Endodermal cell (in vitro differentiated cells): ENCODE measurements at regions not wholly inside any gene's neighbourhood (a gene's known extent, or its start where the extent isn't known, plus 50 kb on each side); places are given as distances from the start of the nearest gene placed in this dataset.

Experiments
- DNase-seq: peaks from one replicate; pipeline ENCODE4 v3.0.0-alpha.2; 2017
- H3K27ac ChIP-seq: 2 replicates; pipeline ENCODE4 v1.5.1; 2013; ENCODE audit warnings: mild to moderate bottlenecking, low read depth, low read length, moderate library complexity
- H3K27me3 ChIP-seq: 2 replicates; pipeline ENCODE4 v1.6.1; 2013; ENCODE audit warnings: mild to moderate bottlenecking, low read length, moderate library complexity; ENCODE audit not compliant: insufficient read depth, control insufficient read depth, poor library complexity, severe bottlenecking
- H3K36me3 ChIP-seq: 2 replicates; pipeline ENCODE4 v1.7.0; 2013; ENCODE audit warnings: mild to moderate bottlenecking, low read length, moderate library complexity; ENCODE audit not compliant: control insufficient read depth, insufficient read depth
- H3K4me1 ChIP-seq: one replicate; pipeline ENCODE4 v1.7.0; 2013; ENCODE audit warnings: low read length; ENCODE audit not compliant: control insufficient read depth, insufficient read depth
- H3K4me3 ChIP-seq: 2 replicates; pipeline ENCODE4 v1.5.1; 2013; ENCODE audit warnings: mild to moderate bottlenecking, low read length, moderate library complexity
- H3K9ac ChIP-seq: 2 replicates; pipeline ENCODE4 v1.6.1; 2013; ENCODE audit warnings: mild to moderate bottlenecking, low read length, moderate library complexity; ENCODE audit not compliant: poor library complexity, severe bottlenecking; ENCODE audit errors: extremely low read depth
- H3K9me3 ChIP-seq: 2 replicates; pipeline ENCODE4 v1.6.1; 2013; ENCODE audit warnings: mild to moderate bottlenecking, low read length, moderate library complexity; ENCODE audit not compliant: control insufficient read depth
- H3K27ac Mint-ChIP-seq: 2 replicates; pipeline ENCODE4 v1.8.0; 2020; ENCODE audit warnings: mixed read lengths
- H3K27me3 Mint-ChIP-seq: 2 replicates; pipeline ENCODE4 v1.8.0; 2021; ENCODE audit warnings: mild to moderate bottlenecking, mixed read lengths; ENCODE audit not compliant: insufficient read depth
- H3K36me3 Mint-ChIP-seq: 2 replicates; pipeline ENCODE4 v1.8.0; 2020; ENCODE audit warnings: low read depth, mixed read lengths
- H3K4me1 Mint-ChIP-seq: 2 replicates; pipeline ENCODE4 v1.8.0; 2020; ENCODE audit warnings: mixed read lengths
- H3K4me3 Mint-ChIP-seq: 2 replicates; pipeline ENCODE4 v1.8.0; 2020; ENCODE audit warnings: mild to moderate bottlenecking, moderate library complexity, mixed read lengths
- H3K9me3 Mint-ChIP-seq: 2 replicates; pipeline ENCODE4 v1.8.0; 2020; ENCODE audit warnings: mild to moderate bottlenecking, mixed read lengths
- WGBS, 2 experiments: methylation state at CpG; one replicate each; pipeline versions ENCODE4 v1.1.5 to v1.1.7; 2013; ENCODE audit warnings: missing lambda C conversion rate in 2 of 2, mixed read lengths in 1 of 2; ENCODE audit not compliant: insufficient coverage in 1 of 2, insufficient read length in 1 of 2; 5-methylcytosine and 5-hydroxymethylcytosine counted together
- TF ChIP-seq, protein P1 (sequence below): fragments of 200-600 bp; sonication (generic); conservative IDR thresholded peaks from 2 replicates; pipeline ENCODE4 v1.5.0; 2021; ENCODE audit warnings: antibody characterized with exemption, mild to moderate bottlenecking

DNA sequence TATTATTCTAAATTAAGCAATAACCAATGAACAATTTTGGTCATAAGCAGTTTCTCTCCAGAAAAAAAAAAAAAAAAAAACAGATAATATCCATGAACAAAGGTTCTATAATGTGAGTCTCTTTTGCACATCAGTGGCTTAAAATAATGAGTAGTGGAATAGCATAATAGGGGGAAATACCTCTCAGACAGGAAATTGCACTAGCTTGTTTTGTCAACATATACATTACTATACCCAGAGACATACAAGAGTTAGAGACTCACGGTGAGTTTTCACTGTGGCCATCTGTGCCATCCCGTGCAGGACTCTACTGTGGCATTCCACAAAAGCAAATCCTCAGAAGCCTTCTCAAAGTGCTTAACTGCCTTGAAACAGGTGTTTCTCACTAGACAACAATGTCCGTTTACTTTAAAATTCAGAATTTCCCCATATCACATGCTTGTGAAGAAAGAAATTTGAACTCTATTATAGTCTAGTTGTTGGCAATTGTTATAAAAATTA lies 697.9 kb downstream of the USP25 start:
- no peak overlapping the region for H3K9ac ChIP-seq
- H3K9me3 Mint-ChIP-seq, result no peaks in the 10 kb centered on the region
- H3K27ac ChIP-seq, result no peak overlapping the region
- H3K36me3 Mint-ChIP-seq, result no peaks in the 10 kb centered on the region
- H3K4me1 ChIP-seq, result no peaks in the 10 kb centered on the region
- H3K4me1 Mint-ChIP-seq, result no peaks in the 10 kb centered on the region
- no peaks in the 10 kb centered on the region for H3K9me3 ChIP-seq
- no peak overlapping the region for H3K4me3 Mint-ChIP-seq
- H3K27me3 ChIP-seq, result no peaks in the 10 kb centered on the region
- H3K36me3 ChIP-seq, result no peaks in the 10 kb centered on the region
- 77 to 89% methylated on average over 2 to 3 of the region's 3 CpGs for whole genome bisulfite sequencing, 2 experiments
- H3K27me3 Mint-ChIP-seq, result no peaks in the 10 kb centered on the region
- no peak overlapping the region for H3K4me3 ChIP-seq
- TF ChIP-seq, protein P1, sequence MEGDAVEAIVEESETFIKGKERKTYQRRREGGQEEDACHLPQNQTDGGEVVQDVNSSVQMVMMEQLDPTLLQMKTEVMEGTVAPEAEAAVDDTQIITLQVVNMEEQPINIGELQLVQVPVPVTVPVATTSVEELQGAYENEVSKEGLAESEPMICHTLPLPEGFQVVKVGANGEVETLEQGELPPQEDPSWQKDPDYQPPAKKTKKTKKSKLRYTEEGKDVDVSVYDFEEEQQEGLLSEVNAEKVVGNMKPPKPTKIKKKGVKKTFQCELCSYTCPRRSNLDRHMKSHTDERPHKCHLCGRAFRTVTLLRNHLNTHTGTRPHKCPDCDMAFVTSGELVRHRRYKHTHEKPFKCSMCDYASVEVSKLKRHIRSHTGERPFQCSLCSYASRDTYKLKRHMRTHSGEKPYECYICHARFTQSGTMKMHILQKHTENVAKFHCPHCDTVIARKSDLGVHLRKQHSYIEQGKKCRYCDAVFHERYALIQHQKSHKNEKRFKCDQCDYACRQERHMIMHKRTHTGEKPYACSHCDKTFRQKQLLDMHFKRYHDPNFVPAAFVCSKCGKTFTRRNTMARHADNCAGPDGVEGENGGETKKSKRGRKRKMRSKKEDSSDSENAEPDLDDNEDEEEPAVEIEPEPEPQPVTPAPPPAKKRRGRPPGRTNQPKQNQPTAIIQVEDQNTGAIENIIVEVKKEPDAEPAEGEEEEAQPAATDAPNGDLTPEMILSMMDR, result no peak
- DNase-seq, result no peak
- no peak overlapping the region for H3K27ac Mint-ChIP-seq

DNA sequence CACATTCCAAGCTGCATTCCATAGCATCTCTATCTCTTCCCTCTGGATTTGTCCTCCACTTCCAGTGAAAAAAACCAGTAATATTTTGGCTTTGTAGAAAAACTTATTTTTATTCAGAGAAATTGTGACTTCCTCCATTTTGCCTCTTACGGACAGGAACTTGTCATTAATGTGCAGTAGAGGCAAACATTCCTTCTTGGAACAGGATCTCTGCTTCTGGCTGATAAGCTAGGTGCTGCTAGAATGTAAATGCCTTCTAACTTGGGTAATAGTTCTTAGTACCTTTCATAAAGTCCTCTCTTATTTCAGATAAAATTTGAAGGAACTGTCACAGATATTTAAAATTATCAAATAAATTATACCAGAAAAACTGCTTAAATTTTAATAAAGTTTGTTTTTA lies 707.8 kb downstream of the USP25 start:
- TF ChIP-seq, protein P1, result no peak
- H3K36me3 ChIP-seq, result no peaks in the 10 kb centered on the region
- Mint-ChIP-seq H3K9me3 (no peaks in the 10 kb centered on the region), H3K27me3 (no peaks in the 10 kb centered on the region), H3K27ac (no peak overlapping the region), H3K4me3 (no peak overlapping the region), H3K36me3 (no peaks in the 10 kb centered on the region), H3K4me1 (no peaks in the 10 kb centered on the region)
- no peak overlapping the region for H3K27ac ChIP-seq
- no peak for DNase-seq
- no peaks in the 10 kb centered on the region for H3K27me3 ChIP-seq
- no peaks in the 10 kb centered on the region for H3K4me1 ChIP-seq
- H3K9ac ChIP-seq, result no peak overlapping the region
- no peak overlapping the region for H3K4me3 ChIP-seq
- H3K9me3 ChIP-seq, result no peaks in the 10 kb centered on the region
- 90 to 100% methylated on average over 1 of the region's 1 CpG for WGBS, 2 experiments

DNA sequence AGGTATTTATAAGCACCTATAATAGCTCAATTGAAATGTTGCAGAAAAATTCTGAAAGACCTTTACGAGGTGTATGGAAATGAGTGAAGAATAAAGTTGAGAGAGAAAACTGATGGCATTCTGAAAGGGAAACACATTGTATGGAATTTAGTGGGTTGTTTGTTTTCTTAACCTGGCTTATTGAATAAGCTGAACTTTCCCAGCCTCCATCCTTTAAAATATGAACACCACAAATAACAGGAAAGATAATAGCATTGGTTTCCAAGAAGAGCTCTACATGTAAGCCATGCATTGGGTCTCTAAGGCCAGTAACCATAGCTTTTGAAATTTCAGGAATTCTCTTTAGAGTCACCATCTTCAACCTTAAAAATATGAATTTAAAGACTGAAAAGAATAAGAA lies 709.0 kb downstream of the USP25 start:
- Mint-ChIP-seq H3K4me1 (no peaks in the 10 kb centered on the region), H3K9me3 (no peaks in the 10 kb centered on the region), H3K27me3 (no peaks in the 10 kb centered on the region), H3K4me3 (no peak overlapping the region), H3K36me3 (no peaks in the 10 kb centered on the region), H3K27ac (no peak overlapping the region)
- TF ChIP-seq, protein P1, result no peak
- no peak overlapping the region for H3K4me3 ChIP-seq
- no peaks in the 10 kb centered on the region for H3K4me1 ChIP-seq
- no peaks in the 10 kb centered on the region for H3K36me3 ChIP-seq
- H3K27ac ChIP-seq, result no peak overlapping the region
- 86 to 96% methylated on average over 1 of the region's 1 CpG for WGBS, 2 experiments
- no peaks in the 10 kb centered on the region for H3K27me3 ChIP-seq
- DNase-seq, result no peak
- no peak overlapping the region for H3K9ac ChIP-seq
- no peaks in the 10 kb centered on the region for H3K9me3 ChIP-seq
